GM12878 (cell line): ENCODE measurements at regions not wholly inside any gene's neighbourhood (a gene's known extent, or its start where the extent isn't known, plus 50 kb on each side); places are given as distances from the start of the nearest gene placed in this dataset.

Source experiments
- ETV6 ChIP-seq, 2 experiments: fragments of 450-650 bp in 1 of 2; IDR thresholded peaks in 1 of 2; conservative IDR thresholded peaks in 1 of 2; 2 replicates each; pipeline ENCODE4 v1.6.1; 2014; ENCODE audit warnings: antibody characterized with exemption in 1 of 2, borderline replicate concordance in 1 of 2, low read depth in 1 of 2, mild to moderate bottlenecking in 1 of 2, moderate library complexity in 1 of 2
- FOXK2 ChIP-seq: fragments of 450-650 bp; IDR thresholded peaks from 2 replicates; pipeline ENCODE4 v1.6.1; 2017; ENCODE audit warnings: mild to moderate bottlenecking, moderate library complexity
- IKZF2 ChIP-seq, 2 experiments: fragments of 450-650 bp; IDR thresholded peaks; 2 replicates each; pipeline ENCODE4 v1.6.1; 2017; ENCODE audit warnings: mild to moderate bottlenecking in 2 of 2, moderate library complexity in 2 of 2
- KDM1A ChIP-seq: fragments of 200-600 bp; sonication (generic); IDR thresholded peaks from 2 replicates; pipeline ENCODE4 v1.6.1; 2016; ENCODE audit warnings: borderline replicate concordance
- POLR2AphosphoS5 ChIP-seq: IDR thresholded peaks from 2 replicates; pipeline ENCODE4 v1.6.1; 2011; ENCODE audit warnings: mild to moderate bottlenecking, low read length, inconsistent platforms
- SUPT20H ChIP-seq: IDR thresholded peaks from 2 replicates; pipeline ENCODE4 v1.6.1; 2011; ENCODE audit warnings: low read depth, mild to moderate bottlenecking, low read length, moderate library complexity, borderline replicate concordance; ENCODE audit not compliant: control insufficient read depth
- TF ChIP-seq, protein P1 (sequence below): IDR thresholded peaks from 2 replicates; pipeline ENCODE4 v1.6.1; 2012; ENCODE audit warnings: low read depth, low read length, improper control_type of control experiment
- TF ChIP-seq, protein P2 (sequence below): fragments of 450-650 bp; formaldehyde crosslinking; IDR thresholded peaks from 2 replicates; pipeline ENCODE4 v1.5.0; 2022; ENCODE audit warnings: mild to moderate bottlenecking, missing genetic modification characterization

DNA sequence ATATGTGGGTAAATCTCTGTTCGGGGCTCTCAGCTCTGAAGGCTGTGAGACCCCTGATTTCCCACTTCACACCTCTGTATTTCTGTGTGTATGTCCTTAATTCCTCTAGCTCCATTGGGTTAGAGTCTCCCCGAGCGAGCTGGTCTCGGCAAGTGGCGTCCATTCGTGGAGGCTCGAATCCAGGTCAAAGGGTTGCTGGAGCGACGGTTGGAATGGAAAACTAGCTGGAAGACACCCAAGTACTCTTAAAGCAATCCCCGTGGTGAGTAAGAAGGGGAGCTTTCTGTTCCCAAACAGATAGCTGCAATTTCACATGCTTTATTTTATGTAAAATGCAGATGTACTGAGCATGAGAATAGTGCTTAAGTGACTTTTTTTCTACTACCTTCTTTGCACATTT is 277.5 kb upstream of the SGCG start:
- no peak for TF ChIP-seq KDM1A
- TF ChIP-seq FOXK2, result no peak
- TF ChIP-seq, protein P1, sequence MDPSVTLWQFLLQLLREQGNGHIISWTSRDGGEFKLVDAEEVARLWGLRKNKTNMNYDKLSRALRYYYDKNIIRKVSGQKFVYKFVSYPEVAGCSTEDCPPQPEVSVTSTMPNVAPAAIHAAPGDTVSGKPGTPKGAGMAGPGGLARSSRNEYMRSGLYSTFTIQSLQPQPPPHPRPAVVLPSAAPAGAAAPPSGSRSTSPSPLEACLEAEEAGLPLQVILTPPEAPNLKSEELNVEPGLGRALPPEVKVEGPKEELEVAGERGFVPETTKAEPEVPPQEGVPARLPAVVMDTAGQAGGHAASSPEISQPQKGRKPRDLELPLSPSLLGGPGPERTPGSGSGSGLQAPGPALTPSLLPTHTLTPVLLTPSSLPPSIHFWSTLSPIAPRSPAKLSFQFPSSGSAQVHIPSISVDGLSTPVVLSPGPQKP, result no peak
- no peak for TF ChIP-seq SUPT20H
- no peak for TF ChIP-seq POLR2AphosphoS5
- TF ChIP-seq IKZF2 (IDR thresholded peaks at IDR 0.05), result no peak
- TF ChIP-seq, protein P2, sequence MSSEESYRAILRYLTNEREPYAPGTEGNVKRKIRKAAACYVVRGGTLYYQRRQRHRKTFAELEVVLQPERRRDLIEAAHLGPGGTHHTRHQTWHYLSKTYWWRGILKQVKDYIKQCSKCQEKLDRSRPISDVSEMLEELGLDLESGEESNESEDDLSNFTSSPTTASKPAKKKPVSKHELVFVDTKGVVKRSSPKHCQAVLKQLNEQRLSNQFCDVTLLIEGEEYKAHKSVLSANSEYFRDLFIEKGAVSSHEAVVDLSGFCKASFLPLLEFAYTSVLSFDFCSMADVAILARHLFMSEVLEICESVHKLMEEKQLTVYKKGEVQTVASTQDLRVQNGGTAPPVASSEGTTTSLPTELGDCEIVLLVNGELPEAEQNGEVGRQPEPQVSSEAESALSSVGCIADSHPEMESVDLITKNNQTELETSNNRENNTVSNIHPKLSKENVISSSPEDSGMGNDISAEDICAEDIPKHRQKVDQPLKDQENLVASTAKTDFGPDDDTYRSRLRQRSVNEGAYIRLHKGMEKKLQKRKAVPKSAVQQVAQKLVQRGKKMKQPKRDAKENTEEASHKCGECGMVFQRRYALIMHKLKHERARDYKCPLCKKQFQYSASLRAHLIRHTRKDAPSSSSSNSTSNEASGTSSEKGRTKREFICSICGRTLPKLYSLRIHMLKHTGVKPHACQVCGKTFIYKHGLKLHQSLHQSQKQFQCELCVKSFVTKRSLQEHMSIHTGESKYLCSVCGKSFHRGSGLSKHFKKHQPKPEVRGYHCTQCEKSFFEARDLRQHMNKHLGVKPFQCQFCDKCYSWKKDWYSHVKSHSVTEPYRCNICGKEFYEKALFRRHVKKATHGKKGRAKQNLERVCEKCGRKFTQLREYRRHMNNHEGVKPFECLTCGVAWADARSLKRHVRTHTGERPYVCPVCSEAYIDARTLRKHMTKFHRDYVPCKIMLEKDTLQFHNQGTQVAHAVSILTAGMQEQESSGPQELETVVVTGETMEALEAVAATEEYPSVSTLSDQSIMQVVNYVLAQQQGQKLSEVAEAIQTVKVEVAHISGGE (CRISPR knock-in tag), result no peak
- TF ChIP-seq ETV6 (conservative IDR thresholded peaks at IDR 0.05 in 1 of 2, IDR thresholded peaks at IDR 0.05 in 1 of 2; ENCODE audit: borderline replicate concordance in 1 of 2, low read depth in 1 of 2), result no peak
